GM12891 (cell line): ENCODE measurements at regions not wholly inside any gene's neighbourhood (a gene's known extent, or its start where the extent isn't known, plus 50 kb on each side); places are given as distances from the start of the nearest gene placed in this dataset.

Experiments
- DNase-seq: peaks from one replicate; pipeline ENCODE4 v3.0.0; 2011; ENCODE audit warnings: low spot score; ENCODE audit not compliant: insufficient read length
- FAIRE-seq: peaks from 2 replicates; lab custom pipeline; 2011; peaks lifted over from hg19 to GRCh38; lab: Jason Lieb, UNC
- PAX5 ChIP-seq: IDR thresholded peaks from 2 replicates; pipeline ENCODE4 v1.6.1; 2011; ENCODE audit warnings: low read length, moderate library complexity, mild to moderate bottlenecking; ENCODE audit not compliant: insufficient read depth, severe bottlenecking
- POLR2A ChIP-seq: IDR thresholded peaks from 2 replicates; pipeline ENCODE4 v1.6.1; 2011; ENCODE audit warnings: low read depth, low read length, control low read depth
- POLR2AphosphoS5 ChIP-seq: IDR thresholded peaks from 2 replicates; pipeline ENCODE4 v1.6.1; 2011; ENCODE audit warnings: low read depth, low read length, control low read depth
- POU2F2 ChIP-seq: IDR thresholded peaks from 2 replicates; pipeline ENCODE4 v1.6.1; 2011; ENCODE audit warnings: low read depth, mild to moderate bottlenecking, control low read depth, low read length, moderate library complexity
- SPI1 ChIP-seq: IDR thresholded peaks from 2 replicates; pipeline ENCODE4 v1.6.1; 2011; ENCODE audit warnings: low read depth, low read length, control low read depth
- TAF1 ChIP-seq: IDR thresholded peaks from 2 replicates; pipeline ENCODE4 v1.6.1; 2011; ENCODE audit warnings: low read depth, low read length, control low read depth

DNA sequence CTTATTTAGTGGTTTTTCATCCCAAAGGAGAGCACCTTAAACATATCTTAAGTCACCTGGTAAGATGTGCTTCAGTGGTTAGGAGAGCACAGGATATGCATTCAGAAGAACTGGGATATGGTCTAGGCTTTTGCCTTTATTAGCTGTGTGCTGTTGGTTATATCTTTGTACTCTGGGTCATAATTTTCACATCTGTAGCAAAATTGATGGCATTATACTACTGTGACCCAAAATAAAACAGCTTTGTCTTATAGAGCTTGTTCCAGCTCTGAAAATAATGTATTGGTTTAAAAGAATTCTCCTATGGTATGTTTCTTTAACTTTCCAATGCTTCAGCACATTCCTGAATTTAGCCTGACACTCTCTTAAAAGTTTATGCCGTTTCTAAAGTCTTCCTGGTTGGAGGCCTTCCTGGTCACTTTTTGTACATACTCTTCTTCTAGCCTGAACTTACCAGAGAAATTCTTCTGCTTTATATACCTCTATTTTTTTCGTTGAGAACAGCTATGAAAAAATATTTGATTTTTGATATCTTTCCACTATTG is 337.1 kb upstream of the MPDZ start:
- FAIRE-seq (no peak), DNase-seq (no peak)
- TF ChIP-seq POU2F2 (no peak), POLR2AphosphoS5 (no peak), TAF1 (no peak), PAX5 (no peak), SPI1 (no peak), POLR2A (no peak)

DNA sequence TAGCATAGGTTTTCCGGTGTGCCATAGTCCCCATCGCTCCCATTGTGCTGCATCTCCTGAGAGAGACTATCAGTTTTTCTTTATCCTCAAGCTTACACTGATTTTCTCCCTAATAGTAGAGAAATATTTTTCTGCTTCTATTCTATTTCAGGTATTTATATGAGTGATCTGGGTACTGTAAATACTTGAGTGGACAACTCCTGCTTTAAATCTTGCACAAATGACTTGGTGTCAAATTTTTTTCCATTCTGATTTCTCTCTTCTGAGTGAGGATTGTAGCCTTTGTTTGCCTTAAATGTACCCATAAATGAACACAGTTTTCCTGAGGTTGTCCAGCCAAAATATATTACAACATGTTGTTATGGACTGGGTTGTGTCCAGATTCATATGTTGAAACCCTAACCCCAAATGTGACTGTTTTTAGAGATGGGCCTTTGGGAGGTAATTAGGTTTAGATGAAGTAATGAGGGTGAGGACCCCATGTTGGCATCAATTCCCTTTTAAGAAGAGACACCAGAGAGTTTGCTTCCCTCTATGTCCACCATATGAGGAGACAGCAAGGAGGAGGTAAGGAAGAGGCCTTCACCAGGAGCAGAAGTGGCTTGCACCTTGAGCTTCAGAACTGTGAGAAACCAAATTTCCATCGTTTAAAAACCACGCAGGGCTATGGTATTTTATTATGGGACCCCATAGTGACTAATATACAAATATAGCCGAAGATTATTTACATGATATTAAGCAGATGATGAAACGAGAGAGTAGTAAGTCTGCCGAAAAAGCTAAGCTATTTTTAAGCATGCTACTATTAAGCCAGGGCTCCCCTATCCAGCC is 336.4 kb upstream of the MPDZ start:
- FAIRE-seq (no peak), DNase-seq (no peak)
- TF ChIP-seq POLR2A: no peak
- TF ChIP-seq SPI1: no peak
- TF ChIP-seq TAF1: no peak
- TF ChIP-seq POU2F2: no peak
- no peak for TF ChIP-seq PAX5
- TF ChIP-seq POLR2AphosphoS5: no peak

DNA sequence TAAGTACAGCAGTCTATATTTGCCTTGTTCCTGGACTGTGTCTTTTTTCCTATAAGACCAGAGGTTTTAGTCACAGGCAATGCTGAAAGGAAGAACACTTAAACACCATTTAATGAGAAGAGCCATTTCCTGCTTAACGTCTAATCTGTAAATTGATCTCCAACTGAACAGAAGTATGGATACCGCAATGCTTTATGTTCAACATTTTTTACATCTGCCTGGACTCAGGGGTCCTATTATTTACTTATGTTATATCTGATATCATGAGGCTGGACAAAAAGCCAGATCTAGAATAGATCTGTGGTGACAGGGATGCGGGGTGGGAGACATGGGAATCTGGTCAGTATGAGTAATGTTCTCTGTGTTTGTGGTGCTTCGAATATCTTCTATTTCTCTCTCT is 334.6 kb upstream of the MPDZ start:
- FAIRE-seq (no peak), DNase-seq (no peak)
- TF ChIP-seq POLR2A (no peak), POLR2AphosphoS5 (no peak), SPI1 (no peak), TAF1 (no peak), PAX5 (no peak), POU2F2 (no peak)

DNA sequence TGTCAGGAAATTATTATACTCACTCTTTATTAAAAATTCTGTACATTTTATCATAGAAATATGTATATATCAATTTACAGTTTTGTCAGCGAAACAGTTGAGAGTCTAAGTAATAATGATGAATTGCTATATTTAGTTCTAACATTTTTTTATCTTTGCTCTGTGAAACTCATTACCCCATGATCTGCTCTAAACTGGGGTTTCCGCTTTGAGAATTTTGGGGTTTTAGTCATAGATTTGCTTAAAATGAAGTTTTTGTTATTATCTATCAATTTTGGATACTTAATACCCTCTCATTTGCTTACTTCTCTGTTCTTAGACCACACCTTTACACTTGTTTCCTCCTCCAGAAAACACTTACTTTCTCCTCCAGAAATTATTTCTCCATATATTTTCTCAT is 333.8 kb upstream of the MPDZ start:
- FAIRE-seq: no peak
- no peak for TF ChIP-seq POU2F2
- no peak for TF ChIP-seq POLR2A
- no peak for TF ChIP-seq POLR2AphosphoS5
- TF ChIP-seq SPI1: no peak
- TF ChIP-seq TAF1: no peak
- TF ChIP-seq PAX5: no peak
- no peak for DNase-seq

DNA sequence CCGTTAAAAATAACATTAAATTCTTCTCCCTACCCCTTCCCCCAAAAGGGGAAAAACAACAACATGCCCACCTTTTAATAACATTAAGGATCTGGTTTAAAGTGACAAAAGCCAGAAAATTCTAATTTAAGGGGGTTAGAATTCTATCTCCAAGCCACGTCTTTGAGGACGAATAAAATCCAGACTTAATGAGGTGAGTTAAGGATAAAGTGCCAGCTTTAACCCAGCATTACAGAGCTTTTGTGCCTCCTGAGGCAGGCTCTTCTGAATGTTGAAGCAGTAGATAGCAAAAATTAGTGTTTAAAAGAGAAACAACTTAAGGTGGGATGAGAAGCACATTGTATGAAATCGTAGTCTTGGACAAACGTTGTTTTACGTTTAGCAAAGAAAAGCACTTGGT is 329.0 kb upstream of the MPDZ start:
- TF ChIP-seq PAX5 (no peak), POU2F2 (no peak), TAF1 (no peak), SPI1 (no peak), POLR2AphosphoS5 (no peak), POLR2A (no peak)
- no peak for FAIRE-seq
- DNase-seq: no peak

DNA sequence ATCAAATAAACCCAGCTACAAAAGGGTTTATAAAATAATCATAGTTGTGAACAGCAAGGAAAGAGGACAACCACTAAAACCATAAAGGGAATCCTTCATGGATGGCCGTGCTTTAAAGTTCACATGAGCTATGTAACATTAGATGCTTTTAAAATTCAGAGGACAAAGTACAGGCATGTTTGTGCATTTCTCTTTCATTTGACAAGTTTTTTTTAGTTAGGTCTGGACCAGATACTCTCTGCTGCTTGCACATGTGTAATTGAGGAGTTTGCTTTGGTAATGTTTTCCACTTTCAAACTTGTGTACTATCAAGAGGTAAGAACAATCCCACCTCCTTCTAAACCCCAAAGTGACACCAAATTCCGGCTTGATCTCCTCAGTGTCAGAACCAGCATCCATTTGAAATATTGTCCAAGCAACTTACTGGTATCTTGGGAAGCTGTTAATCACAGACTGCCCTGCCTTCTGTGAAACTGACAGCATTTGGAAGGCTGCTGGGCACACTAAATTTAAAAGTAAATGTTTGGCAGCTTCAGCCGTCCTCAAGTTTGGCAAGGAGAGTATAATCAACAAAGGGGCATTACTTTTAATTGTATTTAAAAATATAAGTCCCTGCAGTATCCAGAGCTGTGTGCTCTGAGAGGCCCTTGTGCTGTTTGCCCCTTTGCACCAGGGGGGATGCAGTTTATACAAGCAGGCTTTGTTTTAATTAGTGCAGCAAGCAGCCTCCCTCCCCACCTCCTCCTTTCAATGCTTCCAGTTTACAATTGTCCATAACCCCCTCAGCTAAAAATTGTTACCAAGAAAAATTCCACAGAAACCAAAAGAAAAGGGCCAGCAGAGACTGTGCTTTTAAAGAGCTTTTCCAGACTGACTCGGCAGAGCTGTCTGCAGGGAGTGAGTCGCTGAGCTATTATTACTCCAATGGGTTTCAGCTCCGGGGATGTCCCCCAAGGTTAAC is 328.3 kb upstream of the MPDZ start:
- no peak for FAIRE-seq

DNA sequence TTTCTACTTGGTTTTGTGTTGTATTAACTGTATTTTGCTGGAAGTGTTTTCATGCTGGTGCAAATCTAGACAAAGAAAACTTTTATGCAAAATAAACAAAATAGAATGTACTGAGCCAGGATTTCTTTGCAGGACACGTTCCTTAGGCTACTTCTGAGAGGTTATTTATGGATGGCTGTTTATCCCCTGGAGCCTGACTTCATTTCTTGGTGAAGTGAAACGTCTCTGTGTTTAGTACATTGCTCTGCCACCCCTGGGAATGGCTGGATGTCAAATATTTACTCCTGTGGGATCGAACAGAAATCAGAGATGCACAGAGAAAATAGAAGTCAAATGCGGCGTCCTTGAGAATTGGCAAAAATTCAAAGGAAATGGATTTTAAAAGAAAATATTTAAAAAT is 327.1 kb upstream of the MPDZ start:
- no peak for FAIRE-seq
- TF ChIP-seq TAF1 (no peak), POU2F2 (no peak), POLR2A (no peak), SPI1 (no peak), POLR2AphosphoS5 (no peak), PAX5 (no peak)
- DNase-seq: no peak

More for the DNA sequence above, 328.3 kb upstream of the MPDZ start:
- no peak for DNase-seq
- no peak for TF ChIP-seq SPI1
- no peak for TF ChIP-seq POLR2A
- TF ChIP-seq PAX5: no peak
- no peak for TF ChIP-seq POU2F2
- TF ChIP-seq POLR2AphosphoS5: no peak
- no peak for TF ChIP-seq TAF1

DNA sequence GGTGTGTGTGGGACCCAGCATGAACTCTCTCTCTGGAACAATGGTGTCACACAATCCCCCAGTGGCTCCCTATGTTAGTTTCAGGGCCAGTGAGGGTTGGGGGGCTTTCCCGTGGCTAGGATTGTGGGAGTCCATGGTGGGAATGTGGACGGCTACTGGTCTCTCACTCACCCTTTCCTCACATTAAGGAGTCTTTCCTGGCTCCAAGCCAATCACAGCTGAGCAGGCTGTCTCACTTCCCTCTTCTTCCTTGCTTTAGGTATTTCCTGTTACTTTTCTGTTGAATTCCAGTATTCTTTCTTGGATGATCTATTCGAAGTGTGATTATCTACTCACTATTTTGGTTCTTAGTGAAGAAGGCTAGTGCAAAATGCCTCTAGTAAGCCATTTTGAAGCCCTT is 324.4 kb upstream of the MPDZ start:
- TF ChIP-seq POLR2A (no peak), PAX5 (no peak), TAF1 (no peak), POU2F2 (no peak), SPI1 (no peak), POLR2AphosphoS5 (no peak)
- FAIRE-seq (no peak), DNase-seq (no peak)

DNA sequence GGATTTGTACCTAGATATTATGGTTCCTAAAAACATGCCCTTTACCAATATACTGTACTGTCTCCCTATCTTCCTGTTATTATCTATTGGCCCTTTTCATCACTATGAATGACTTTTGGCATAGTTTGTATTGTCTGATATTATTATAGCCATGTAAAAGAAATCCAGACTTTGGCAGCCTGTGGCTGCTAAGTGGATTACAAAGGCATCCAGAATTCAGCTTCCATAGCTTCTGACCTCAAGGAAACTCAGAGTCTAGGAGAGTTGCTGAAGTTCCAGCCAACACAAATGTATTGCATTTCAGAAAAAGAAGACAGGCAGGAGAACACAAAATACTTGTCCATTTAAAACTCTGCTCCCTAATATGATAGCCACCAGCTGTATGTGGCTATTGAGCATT is 319.2 kb upstream of the MPDZ start:
- FAIRE-seq: no peak
- TF ChIP-seq TAF1 (no peak), PAX5 (no peak), POLR2A (no peak), SPI1 (no peak), POLR2AphosphoS5 (no peak), POU2F2 (no peak)
- no peak for DNase-seq
